B cell (primary cell): ENCODE measurements at regions not wholly inside any gene's neighbourhood (a gene's known extent, or its start where the extent isn't known, plus 50 kb on each side); places are given as distances from the start of the nearest gene placed in this dataset.

Source experiments
- ATAC-seq: fragments of 200-7000 bp; cut with Tn5 transposase; one replicate; pipeline ENCODE4 v1.10.0; 2021; ENCODE audit warnings: low read depth, mild to moderate bottlenecking, moderate number of reproducible peaks, moderate library complexity
- CTCF ChIA-PET: fragments of 350-600 bp; sonication (Branson Sonifier 250); formaldehyde crosslinking; loops from one replicate; lab custom pipeline; 2021; ENCODE audit warnings: antibody characterized with exemption, inconsistent platforms; lab: Charles Lee
- POLR2A ChIA-PET: fragments of 350-600 bp; sonication (Branson Sonifier 250); formaldehyde crosslinking; loops from one replicate; lab custom pipeline; 2021; ENCODE audit warnings: antibody characterized with exemption; lab: Charles Lee
- DNase-seq: peaks from one replicate; pipeline ENCODE4 v3.0.0; 2013
- H2AFZ ChIP-seq: 2 replicates; pipeline ENCODE4 v1.6.1; 2012; ENCODE audit warnings: mild to moderate bottlenecking, low read depth, low read length; ENCODE audit not compliant: insufficient read depth, poor library complexity, severe bottlenecking
- H3K27ac ChIP-seq, 2 donors: 1 replicate in 1 of 2; 2 replicates in 1 of 2; pipeline ENCODE4 v1.5.1; 2012 to 2013; ENCODE audit warnings: low read length in 2 of 2, mild to moderate bottlenecking in 2 of 2, moderate library complexity in 1 of 2
- H3K27me3 ChIP-seq, 4 experiments: fragments of 200-600 bp in 1 of 4; sonication (generic) in 1 of 4; replicated peaks in 1 of 4; 1 replicate in 2 of 4; 2 replicates in 2 of 4; pipeline versions ENCODE4 v1.6.1 to v1.7.0; 2013 to 2016; ENCODE audit warnings: low read length in 3 of 4, mild to moderate bottlenecking in 2 of 4, mixed read lengths in 1 of 4, moderate library complexity in 1 of 4; ENCODE audit not compliant: insufficient read depth in 4 of 4, control insufficient read depth in 3 of 4; ENCODE audit errors: control extremely low read depth in 1 of 4
- H3K36me3 ChIP-seq, 2 experiments: replicated peaks in 1 of 2; 1 replicate in 1 of 2; 2 replicates in 1 of 2; pipeline versions ENCODE4 v1.6.1 to v1.7.1; 2013; ENCODE audit warnings: low read length in 1 of 2; ENCODE audit not compliant: insufficient read depth in 2 of 2, control insufficient read depth in 1 of 2; ENCODE audit errors: control extremely low read depth in 1 of 2, extremely low read depth in 1 of 2
- H3K4me1 ChIP-seq, 2 donors: fragments of 200-600 bp in 1 of 2; sonication (generic) in 1 of 2; 1 replicate in 1 of 2; 2 replicates in 1 of 2; pipeline versions ENCODE4 v1.5.1 to v1.6.1; 2013 to 2017; ENCODE audit warnings: low read length in 2 of 2; ENCODE audit not compliant: control insufficient read depth in 2 of 2, insufficient read depth in 2 of 2
- H3K4me2 ChIP-seq: replicated peaks from 2 replicates; pipeline ENCODE3; 2012; ENCODE audit warnings: mild to moderate bottlenecking, low read depth, low read length; ENCODE audit not compliant: poor library complexity, severe bottlenecking
- H3K4me3 ChIP-seq, 5 experiments: fragments of 200-600 bp in 1 of 5; sonication (generic) in 1 of 5; 1 replicate in 3 of 5; 2 replicates in 2 of 5; pipeline versions ENCODE4 v1.5.1 to v1.7.0; 2011 to 2016; ENCODE audit warnings: low read length in 4 of 5, mild to moderate bottlenecking in 4 of 5, low read depth in 2 of 5, control low read depth in 1 of 5, moderate library complexity in 1 of 5; ENCODE audit not compliant: insufficient read depth in 1 of 5; ENCODE audit errors: control extremely low read depth in 1 of 5, extremely low read depth in 1 of 5
- H3K79me2 ChIP-seq: fragments of 200-600 bp; sonication (generic); one replicate; pipeline ENCODE4 v1.6.0; 2016; ENCODE audit warnings: low read length; ENCODE audit not compliant: control insufficient read depth, insufficient read depth
- H3K9ac ChIP-seq: fragments of 200-600 bp; sonication (generic); 2 replicates; pipeline ENCODE4 v1.6.1; 2017; ENCODE audit warnings: mild to moderate bottlenecking, low read length, moderate library complexity
- H3K9me3 ChIP-seq, 3 donors: one replicate each; pipeline versions ENCODE4 v1.6.1 to v1.7.1; 2013; ENCODE audit warnings: low read length in 2 of 3; ENCODE audit not compliant: control insufficient read depth in 2 of 3, insufficient read depth in 1 of 3; ENCODE audit errors: control extremely low read depth in 1 of 3
- H4K20me1 ChIP-seq: 2 replicates; pipeline ENCODE4 v1.6.0; 2012; ENCODE audit warnings: mild to moderate bottlenecking, low read length; ENCODE audit not compliant: insufficient read depth, control insufficient read depth, poor library complexity, severe bottlenecking
- H3K27ac Mint-ChIP-seq: one replicate; pipeline ENCODE4 v1.8.0; 2021; ENCODE audit warnings: mixed read lengths
- H3K27me3 Mint-ChIP-seq: one replicate; pipeline ENCODE4 v1.8.0; 2021; ENCODE audit warnings: mixed read lengths
- H3K4me1 Mint-ChIP-seq: one replicate; pipeline ENCODE4 v1.8.0; 2021; ENCODE audit warnings: mixed read lengths
- H3K4me3 Mint-ChIP-seq: one replicate; pipeline ENCODE4 v1.8.0; 2021; ENCODE audit warnings: mixed read lengths
- H3K9me3 Mint-ChIP-seq: one replicate; pipeline ENCODE4 v1.8.0; 2022; ENCODE audit warnings: mixed read lengths; ENCODE audit not compliant: insufficient read depth
- EZH2 ChIP-seq: IDR thresholded peaks from 2 replicates; pipeline ENCODE4 v1.6.1; 2012; ENCODE audit warnings: borderline replicate concordance, low read depth, mild to moderate bottlenecking, moderate library complexity, low read length; ENCODE audit not compliant: insufficient read depth, poor library complexity, severe bottlenecking
- WGBS: methylation state at CpG from one replicate; pipeline ENCODE4 v1.1.5; 2013; ENCODE audit warnings: missing lambda C conversion rate; ENCODE audit not compliant: insufficient coverage; 5-methylcytosine and 5-hydroxymethylcytosine counted together
- intact Hi-C: fragments of 100-400 bp; cut with micrococcal nuclease; formaldehyde crosslinking; loops from one replicate; pipeline ENCODE4 v1.10.0; 2022
- TF ChIP-seq, protein P1 (sequence below): fragments of 200-600 bp; IDR thresholded peaks from one replicate; pipeline ENCODE4 v1.8.0; 2022; ENCODE audit warnings: antibody characterized with exemption, mild to moderate bottlenecking

DNA sequence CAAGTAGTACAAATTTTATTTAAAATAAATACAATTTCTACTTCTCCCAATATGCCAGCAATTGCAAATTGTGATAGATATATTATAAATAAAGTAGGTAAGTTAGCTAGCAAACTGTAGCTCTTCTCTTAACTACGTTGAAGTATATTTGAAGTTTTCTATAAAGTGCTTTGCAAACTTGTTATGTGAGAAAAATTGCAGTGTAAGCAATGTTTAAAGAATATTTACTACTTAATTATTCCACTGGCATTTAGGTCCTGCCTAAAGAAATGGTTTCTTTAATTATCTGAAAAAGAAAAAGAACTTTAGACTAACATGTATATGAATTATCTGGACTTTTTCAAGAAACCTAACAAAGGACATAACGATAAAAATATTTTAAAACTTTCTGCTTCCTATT is 1350.0 kb upstream of the CDH9 start:
- DNase-seq (no peak), ATAC-seq (no peak)
- H3K9ac ChIP-seq = no peak overlapping the region
- no peak overlapping the region for H2AFZ ChIP-seq
- H3K36me3 ChIP-seq = no peaks in the 10 kb centered on the region
- POLR2A ChIA-PET = no interaction called here
- intact Hi-C loops = no loop called here
- no peaks in the 10 kb centered on the region for H3K9me3 ChIP-seq
- CTCF ChIA-PET = interaction anchor here (1.1 kb wide), 1 partner anchor 10 kb away, joined by 3 read pairs; no protein-coding TSS in a partner anchor
- no peak overlapping the region for H3K27ac ChIP-seq
- WGBS = no CpG with 5 or more reads among the region's 2 CpGs
- H3K4me3 Mint-ChIP-seq = no peak overlapping the region
- H3K27ac Mint-ChIP-seq = no peak overlapping the region
- no peaks in the 10 kb centered on the region for H3K4me1 ChIP-seq
- no peaks in the 10 kb centered on the region for H3K27me3 Mint-ChIP-seq
- H4K20me1 ChIP-seq = no peaks in the 10 kb centered on the region
- H3K9me3 Mint-ChIP-seq = no peaks in the 10 kb centered on the region
- no peak for TF ChIP-seq EZH2
- TF ChIP-seq, protein P1, sequence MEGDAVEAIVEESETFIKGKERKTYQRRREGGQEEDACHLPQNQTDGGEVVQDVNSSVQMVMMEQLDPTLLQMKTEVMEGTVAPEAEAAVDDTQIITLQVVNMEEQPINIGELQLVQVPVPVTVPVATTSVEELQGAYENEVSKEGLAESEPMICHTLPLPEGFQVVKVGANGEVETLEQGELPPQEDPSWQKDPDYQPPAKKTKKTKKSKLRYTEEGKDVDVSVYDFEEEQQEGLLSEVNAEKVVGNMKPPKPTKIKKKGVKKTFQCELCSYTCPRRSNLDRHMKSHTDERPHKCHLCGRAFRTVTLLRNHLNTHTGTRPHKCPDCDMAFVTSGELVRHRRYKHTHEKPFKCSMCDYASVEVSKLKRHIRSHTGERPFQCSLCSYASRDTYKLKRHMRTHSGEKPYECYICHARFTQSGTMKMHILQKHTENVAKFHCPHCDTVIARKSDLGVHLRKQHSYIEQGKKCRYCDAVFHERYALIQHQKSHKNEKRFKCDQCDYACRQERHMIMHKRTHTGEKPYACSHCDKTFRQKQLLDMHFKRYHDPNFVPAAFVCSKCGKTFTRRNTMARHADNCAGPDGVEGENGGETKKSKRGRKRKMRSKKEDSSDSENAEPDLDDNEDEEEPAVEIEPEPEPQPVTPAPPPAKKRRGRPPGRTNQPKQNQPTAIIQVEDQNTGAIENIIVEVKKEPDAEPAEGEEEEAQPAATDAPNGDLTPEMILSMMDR = no peak
- H3K79me2 ChIP-seq = no peaks in the 10 kb centered on the region
- H3K4me3 ChIP-seq = no peak overlapping the region
- no peaks in the 10 kb centered on the region for H3K4me1 Mint-ChIP-seq
- no peak overlapping the region for H3K4me2 ChIP-seq
- H3K27me3 ChIP-seq = no peaks in the 10 kb centered on the region

DNA sequence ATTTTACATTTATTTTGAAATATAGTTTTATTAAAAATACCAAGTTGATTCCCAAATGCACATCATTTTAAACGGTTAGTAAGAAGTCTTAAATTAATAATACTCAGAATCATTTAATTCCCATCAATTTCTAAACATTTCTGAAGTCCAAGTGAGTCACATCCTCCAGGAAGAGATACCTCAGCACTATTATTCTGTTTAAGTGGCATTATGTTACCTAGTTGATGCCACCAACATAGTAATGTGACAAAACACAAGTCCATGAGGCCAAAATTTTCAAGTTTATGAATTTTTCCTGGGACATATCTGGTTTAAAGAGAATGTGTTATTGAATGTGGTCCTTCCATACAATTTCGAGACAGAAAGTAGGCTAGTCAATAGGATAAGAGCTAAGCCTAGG is 1348.3 kb upstream of the CDH9 start:
- Mint-ChIP-seq H3K27ac (no peak overlapping the region), H3K4me3 (no peak overlapping the region)
- intact Hi-C loops = no loop called here

More for the DNA sequence above, 1348.3 kb upstream of the CDH9 start:
- H2AFZ ChIP-seq = no peak overlapping the region
- H3K9me3 ChIP-seq = no peaks in the 10 kb centered on the region
- H3K79me2 ChIP-seq = no peaks in the 10 kb centered on the region
- no peaks in the 10 kb centered on the region for H4K20me1 ChIP-seq
- H3K4me2 ChIP-seq = no peak overlapping the region
- ATAC-seq (no peak), DNase-seq (no peak)
- H3K36me3 ChIP-seq = no peaks in the 10 kb centered on the region
- Mint-ChIP-seq H3K9me3 (no peaks in the 10 kb centered on the region), H3K4me1 (no peaks in the 10 kb centered on the region), H3K27me3 (no peaks in the 10 kb centered on the region)
- TF ChIP-seq, protein P1 = no peak
- TF ChIP-seq EZH2 = no peak
- ChIA-PET POLR2A (no interaction called here), CTCF (no interaction called here)
- H3K4me3 ChIP-seq = no peak overlapping the region
- no peak overlapping the region for H3K9ac ChIP-seq
- H3K27me3 ChIP-seq = no peaks in the 10 kb centered on the region
- WGBS = no CpG with 5 or more reads among the region's 2 CpGs
- H3K27ac ChIP-seq = no peak overlapping the region
- H3K4me1 ChIP-seq = no peaks in the 10 kb centered on the region
